H9 (cell line): ENCODE measurements at regions not wholly inside any gene's neighbourhood (a gene's known extent, or its start where the extent isn't known, plus 50 kb on each side); places are given as distances from the start of the nearest gene placed in this dataset.

Source experiments
- DNase-seq: peaks from one replicate; pipeline ENCODE4 v3.0.0-alpha.2; 2017
- H2AFZ ChIP-seq: one replicate; pipeline ENCODE4 v1.6.1; 2013; ENCODE audit warnings: mild to moderate bottlenecking, low read length, control low read depth, moderate library complexity
- H2AK5ac ChIP-seq: 2 replicates; pipeline ENCODE4 v1.6.1; 2013; ENCODE audit warnings: low read length, control low read depth, mixed read lengths; ENCODE audit not compliant: insufficient read length
- H2BK120ac ChIP-seq: one replicate; pipeline ENCODE4 v1.6.1; 2013; ENCODE audit warnings: low read depth, mild to moderate bottlenecking, low read length, control low read depth, inconsistent platforms; ENCODE audit not compliant: poor library complexity, severe bottlenecking
- H2BK12ac ChIP-seq: 2 replicates; pipeline ENCODE4 v1.6.1; 2013; ENCODE audit warnings: low read length, control low read depth, mixed read lengths, low read depth; ENCODE audit not compliant: insufficient read length
- H2BK15ac ChIP-seq: 2 replicates; pipeline ENCODE4 v1.6.1; 2013; ENCODE audit warnings: low read depth, low read length, control low read depth
- H2BK20ac ChIP-seq: one replicate; pipeline ENCODE4 v1.6.1; 2013; ENCODE audit warnings: low read depth, mild to moderate bottlenecking, low read length, control low read depth, inconsistent platforms; ENCODE audit not compliant: poor library complexity, severe bottlenecking
- H2BK5ac ChIP-seq: 2 replicates; pipeline ENCODE4 v1.6.1; 2013; ENCODE audit warnings: low read length, control low read depth, mixed read lengths; ENCODE audit not compliant: insufficient read length
- H3K14ac ChIP-seq: 2 replicates; pipeline ENCODE4 v1.6.1; 2013; ENCODE audit warnings: low read length, control low read depth; ENCODE audit not compliant: insufficient read depth
- H3K18ac ChIP-seq: 2 replicates; pipeline ENCODE4 v1.6.1; 2013; ENCODE audit warnings: low read depth, mild to moderate bottlenecking, mixed read lengths, low read length, control low read depth; ENCODE audit not compliant: insufficient read length
- H3K23ac ChIP-seq: 2 replicates; pipeline ENCODE4 v1.6.1; 2013; ENCODE audit warnings: low read length, control low read depth, mixed read lengths, low read depth; ENCODE audit not compliant: insufficient read length
- H3K23me2 ChIP-seq: 2 replicates; pipeline ENCODE4 v1.6.1; 2013; ENCODE audit warnings: low read depth, mild to moderate bottlenecking, mixed read lengths, low read length, control low read depth; ENCODE audit not compliant: insufficient read length, poor library complexity, severe bottlenecking
- H3K27ac ChIP-seq: 2 replicates; pipeline ENCODE4 v1.5.1; 2013; ENCODE audit warnings: low read length, control low read depth, mixed read lengths, low read depth; ENCODE audit not compliant: insufficient read length
- H3K27me3 ChIP-seq: 2 replicates; pipeline ENCODE4 v1.6.1; 2013; ENCODE audit warnings: low read length, control low read depth, inconsistent platforms; ENCODE audit not compliant: insufficient read depth
- H3K4ac ChIP-seq: 2 replicates; pipeline ENCODE4 v1.6.1; 2013; ENCODE audit warnings: low read depth, mild to moderate bottlenecking, control low read depth, inconsistent platforms, low read length, moderate library complexity
- H3K4me1 ChIP-seq: 2 replicates; pipeline ENCODE4 v1.6.1; 2013; ENCODE audit warnings: low read length, control low read depth, inconsistent platforms; ENCODE audit not compliant: insufficient read depth
- H3K4me2 ChIP-seq: 2 replicates; pipeline ENCODE4 v1.6.1; 2013; ENCODE audit warnings: low read length, control low read depth, mixed read lengths; ENCODE audit not compliant: insufficient read length, insufficient read depth
- H3K56ac ChIP-seq: 2 replicates; pipeline ENCODE4 v1.6.1; 2013; ENCODE audit warnings: low read depth, mild to moderate bottlenecking, mixed read lengths, low read length, control low read depth; ENCODE audit not compliant: insufficient read length
- H3K79me1 ChIP-seq: 2 replicates; pipeline ENCODE4 v1.6.1; 2013; ENCODE audit warnings: low read depth, mild to moderate bottlenecking, moderate library complexity, low read length, control low read depth, inconsistent platforms; ENCODE audit not compliant: insufficient read depth, poor library complexity, severe bottlenecking
- H3K79me2 ChIP-seq: 2 replicates; pipeline ENCODE4 v1.6.1; 2013; ENCODE audit warnings: low read length, control low read depth, inconsistent platforms; ENCODE audit not compliant: insufficient read depth
- H3K9ac ChIP-seq: 2 replicates; pipeline ENCODE4 v1.6.1; 2013; ENCODE audit warnings: low read length, control low read depth, mixed read lengths; ENCODE audit not compliant: insufficient read length; ENCODE audit errors: extremely low read depth
- H3K9me3 ChIP-seq: one replicate; pipeline ENCODE4 v1.6.1; 2013; ENCODE audit warnings: low read depth, low read length, inconsistent platforms; ENCODE audit not compliant: control insufficient read depth
- H3T11ph ChIP-seq: one replicate; pipeline ENCODE4 v1.6.1; 2013; ENCODE audit warnings: mild to moderate bottlenecking, low read length, control low read depth, inconsistent platforms
- H4K20me1 ChIP-seq: one replicate; pipeline ENCODE4 v1.6.1; 2013; ENCODE audit not compliant: control insufficient read depth, insufficient read length, insufficient read depth
- H4K5ac ChIP-seq: 2 replicates; pipeline ENCODE4 v1.6.1; 2013; ENCODE audit warnings: low read depth, mild to moderate bottlenecking, mixed read lengths, low read length, control low read depth; ENCODE audit not compliant: insufficient read length
- H4K8ac ChIP-seq: replicated peaks from 2 replicates; pipeline ENCODE4 v1.6.1; 2013; ENCODE audit warnings: low read length, control low read depth, mixed read lengths, low read depth; ENCODE audit not compliant: insufficient read length
- H4K91ac ChIP-seq: 2 replicates; pipeline ENCODE4 v1.6.1; 2013; ENCODE audit warnings: low read depth, mild to moderate bottlenecking, moderate library complexity, mixed read lengths, low read length, control low read depth; ENCODE audit not compliant: insufficient read length
- H3K27ac Mint-ChIP-seq, 3 experiments: 2 replicates in 2 of 3; 3 replicates in 1 of 3; pipeline ENCODE4 v1.8.0; 2020 to 2021; ENCODE audit warnings: mixed read lengths in 3 of 3, mild to moderate bottlenecking in 1 of 3, moderate library complexity in 1 of 3
- H3K27me3 Mint-ChIP-seq: 2 replicates; pipeline ENCODE4 v1.8.0; 2021; ENCODE audit warnings: low read depth, mild to moderate bottlenecking, moderate library complexity, mixed read lengths
- H3K36me3 Mint-ChIP-seq, 3 experiments: 2 replicates in 2 of 3; 3 replicates in 1 of 3; pipeline ENCODE4 v1.8.0; 2020 to 2021; ENCODE audit warnings: low read depth in 3 of 3, mixed read lengths in 3 of 3; ENCODE audit not compliant: insufficient read depth in 1 of 3
- H3K4me1 Mint-ChIP-seq, 2 experiments: 2 replicates each; pipeline ENCODE4 v1.8.0; 2020; ENCODE audit warnings: mixed read lengths in 2 of 2
- H3K4me3 Mint-ChIP-seq, 2 experiments: 2 replicates in 1 of 2; 3 replicates in 1 of 2; pipeline ENCODE4 v1.8.0; 2020 to 2021; ENCODE audit warnings: mild to moderate bottlenecking in 2 of 2, mixed read lengths in 2 of 2, moderate library complexity in 1 of 2
- H3K9me3 Mint-ChIP-seq, 2 experiments: 2 replicates in 1 of 2; 3 replicates in 1 of 2; pipeline ENCODE4 v1.8.0; 2020; ENCODE audit warnings: mild to moderate bottlenecking in 2 of 2, mixed read lengths in 2 of 2, moderate library complexity in 1 of 2
- WGBS: extraction: QIAGEN DNeasy Blood & Tissue Kit; methylation state at CpG from one replicate; pipeline ENCODE4 v1.1.7; 2013; ENCODE audit warnings: missing lambda C conversion rate, low lambda C conversion rate, mixed read lengths; ENCODE audit not compliant: insufficient read length; ENCODE audit errors: extremely low coverage; 5-methylcytosine and 5-hydroxymethylcytosine counted together
- TF ChIP-seq, protein P1 (sequence below): fragments of 200-600 bp; sonication (generic); conservative IDR thresholded peaks from 3 replicates; pipeline ENCODE4 v1.8.0; 2021; ENCODE audit warnings: antibody characterized with exemption, mild to moderate bottlenecking

GRCh38 chr16:82389956-82390650 lies 220.1 kb upstream of the MPHOSPH6 start:
- no peaks in the 10 kb centered on the region for H3K4me1 ChIP-seq
- H3K4me1 Mint-ChIP-seq: no peaks in the 10 kb centered on the region
- H4K91ac ChIP-seq: no peak overlapping the region
- no peak overlapping the region for H3K4me2 ChIP-seq
- no peak overlapping the region for H3K27ac ChIP-seq
- no peaks in the 10 kb centered on the region for H3K79me2 ChIP-seq
- no peak overlapping the region for H3T11ph ChIP-seq
- no peak overlapping the region for H3K18ac ChIP-seq
- no peak overlapping the region for H2BK12ac ChIP-seq
- H2AK5ac ChIP-seq: no peak overlapping the region
- H3K79me1 ChIP-seq: no peaks in the 10 kb centered on the region
- H3K9me3 ChIP-seq: no peaks in the 10 kb centered on the region
- H4K8ac ChIP-seq: no peak overlapping the region
- no peak overlapping the region for H3K9ac ChIP-seq
- H4K5ac ChIP-seq: no peak overlapping the region
- H3K56ac ChIP-seq: no peak overlapping the region
- TF ChIP-seq, protein P1, sequence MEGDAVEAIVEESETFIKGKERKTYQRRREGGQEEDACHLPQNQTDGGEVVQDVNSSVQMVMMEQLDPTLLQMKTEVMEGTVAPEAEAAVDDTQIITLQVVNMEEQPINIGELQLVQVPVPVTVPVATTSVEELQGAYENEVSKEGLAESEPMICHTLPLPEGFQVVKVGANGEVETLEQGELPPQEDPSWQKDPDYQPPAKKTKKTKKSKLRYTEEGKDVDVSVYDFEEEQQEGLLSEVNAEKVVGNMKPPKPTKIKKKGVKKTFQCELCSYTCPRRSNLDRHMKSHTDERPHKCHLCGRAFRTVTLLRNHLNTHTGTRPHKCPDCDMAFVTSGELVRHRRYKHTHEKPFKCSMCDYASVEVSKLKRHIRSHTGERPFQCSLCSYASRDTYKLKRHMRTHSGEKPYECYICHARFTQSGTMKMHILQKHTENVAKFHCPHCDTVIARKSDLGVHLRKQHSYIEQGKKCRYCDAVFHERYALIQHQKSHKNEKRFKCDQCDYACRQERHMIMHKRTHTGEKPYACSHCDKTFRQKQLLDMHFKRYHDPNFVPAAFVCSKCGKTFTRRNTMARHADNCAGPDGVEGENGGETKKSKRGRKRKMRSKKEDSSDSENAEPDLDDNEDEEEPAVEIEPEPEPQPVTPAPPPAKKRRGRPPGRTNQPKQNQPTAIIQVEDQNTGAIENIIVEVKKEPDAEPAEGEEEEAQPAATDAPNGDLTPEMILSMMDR: no peak
- H3K9me3 Mint-ChIP-seq: no peaks in the 10 kb centered on the region
- no peaks in the 10 kb centered on the region for H4K20me1 ChIP-seq
- H3K14ac ChIP-seq: no peak overlapping the region
- H3K23me2 ChIP-seq: no peaks in the 10 kb centered on the region
- H2AFZ ChIP-seq: no peak overlapping the region
- no peak overlapping the region for H2BK120ac ChIP-seq
- H3K36me3 Mint-ChIP-seq: no peaks in the 10 kb centered on the region
- H2BK20ac ChIP-seq: no peak overlapping the region
- no peak overlapping the region for H2BK5ac ChIP-seq
- H2BK15ac ChIP-seq: no peak overlapping the region
- no peaks in the 10 kb centered on the region for H3K27me3 ChIP-seq
- no peak overlapping the region for H3K4me3 Mint-ChIP-seq
- no peak overlapping the region for H3K27ac Mint-ChIP-seq
- H3K23ac ChIP-seq: no peak overlapping the region
- H3K4ac ChIP-seq: no peak overlapping the region
- WGBS: no CpG with 5 or more reads among the region's 7 CpGs
- H3K27me3 Mint-ChIP-seq: peaks cover 10% of the 10 kb centered on the region
- no peak for DNase-seq
